GM20000 (cell line): ENCODE measurements at regions not wholly inside any gene's neighbourhood (a gene's known extent, or its start where the extent isn't known, plus 50 kb on each side); places are given as distances from the start of the nearest gene placed in this dataset.

ENCODE experiments used
- DNase-seq: peaks from one replicate; pipeline ENCODE4 v3.0.0; 2012; ENCODE audit warnings: low spot score
- TF ChIP-seq, protein P1 (sequence below): IDR thresholded peaks from 2 replicates; pipeline ENCODE4 v1.5.1; 2012; ENCODE audit warnings: mild to moderate bottlenecking, control low read depth; ENCODE audit errors: extremely low read depth, missing control alignments

DNA sequence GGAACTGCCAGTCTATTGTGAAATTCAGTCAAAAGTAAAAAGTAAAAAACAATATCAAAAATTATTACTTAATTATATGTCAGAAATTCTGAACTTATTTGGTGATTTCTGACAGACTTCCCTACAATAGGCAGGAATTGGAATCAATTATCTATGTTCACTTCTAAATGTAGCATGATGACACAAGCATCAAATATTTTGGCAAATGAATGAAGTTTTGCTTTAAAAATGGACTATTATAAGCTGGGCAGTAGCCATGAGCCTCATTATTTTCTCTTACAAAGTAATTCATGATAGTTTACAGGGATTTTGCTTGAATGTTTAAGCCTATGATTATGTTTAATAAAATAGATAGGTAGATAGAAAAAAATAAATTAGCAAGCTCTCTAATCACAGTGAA, 582.6 kb downstream of the SLITRK6 start:
- DNase-seq = no peak
- TF ChIP-seq, protein P1, sequence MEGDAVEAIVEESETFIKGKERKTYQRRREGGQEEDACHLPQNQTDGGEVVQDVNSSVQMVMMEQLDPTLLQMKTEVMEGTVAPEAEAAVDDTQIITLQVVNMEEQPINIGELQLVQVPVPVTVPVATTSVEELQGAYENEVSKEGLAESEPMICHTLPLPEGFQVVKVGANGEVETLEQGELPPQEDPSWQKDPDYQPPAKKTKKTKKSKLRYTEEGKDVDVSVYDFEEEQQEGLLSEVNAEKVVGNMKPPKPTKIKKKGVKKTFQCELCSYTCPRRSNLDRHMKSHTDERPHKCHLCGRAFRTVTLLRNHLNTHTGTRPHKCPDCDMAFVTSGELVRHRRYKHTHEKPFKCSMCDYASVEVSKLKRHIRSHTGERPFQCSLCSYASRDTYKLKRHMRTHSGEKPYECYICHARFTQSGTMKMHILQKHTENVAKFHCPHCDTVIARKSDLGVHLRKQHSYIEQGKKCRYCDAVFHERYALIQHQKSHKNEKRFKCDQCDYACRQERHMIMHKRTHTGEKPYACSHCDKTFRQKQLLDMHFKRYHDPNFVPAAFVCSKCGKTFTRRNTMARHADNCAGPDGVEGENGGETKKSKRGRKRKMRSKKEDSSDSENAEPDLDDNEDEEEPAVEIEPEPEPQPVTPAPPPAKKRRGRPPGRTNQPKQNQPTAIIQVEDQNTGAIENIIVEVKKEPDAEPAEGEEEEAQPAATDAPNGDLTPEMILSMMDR = no peak

DNA sequence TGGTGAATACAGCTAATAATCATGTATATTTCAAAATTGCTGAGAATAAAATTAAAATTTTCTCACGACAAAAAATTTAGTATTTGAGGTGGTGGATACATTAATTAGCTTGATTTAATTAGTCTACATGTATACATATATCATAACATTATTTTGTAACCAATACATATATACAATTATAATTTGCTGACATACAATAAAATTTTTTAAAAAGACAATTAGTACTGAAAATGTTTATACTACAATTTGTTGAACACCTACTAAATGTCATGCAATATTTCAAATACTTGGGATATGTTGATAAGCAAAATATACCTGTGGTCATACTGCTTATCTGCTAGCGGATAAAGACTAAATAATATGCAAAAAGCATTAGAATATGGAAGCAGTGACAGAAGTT, 586.5 kb downstream of the SLITRK6 start:
- no peak for DNase-seq
- TF ChIP-seq, protein P1 = no peak

DNA sequence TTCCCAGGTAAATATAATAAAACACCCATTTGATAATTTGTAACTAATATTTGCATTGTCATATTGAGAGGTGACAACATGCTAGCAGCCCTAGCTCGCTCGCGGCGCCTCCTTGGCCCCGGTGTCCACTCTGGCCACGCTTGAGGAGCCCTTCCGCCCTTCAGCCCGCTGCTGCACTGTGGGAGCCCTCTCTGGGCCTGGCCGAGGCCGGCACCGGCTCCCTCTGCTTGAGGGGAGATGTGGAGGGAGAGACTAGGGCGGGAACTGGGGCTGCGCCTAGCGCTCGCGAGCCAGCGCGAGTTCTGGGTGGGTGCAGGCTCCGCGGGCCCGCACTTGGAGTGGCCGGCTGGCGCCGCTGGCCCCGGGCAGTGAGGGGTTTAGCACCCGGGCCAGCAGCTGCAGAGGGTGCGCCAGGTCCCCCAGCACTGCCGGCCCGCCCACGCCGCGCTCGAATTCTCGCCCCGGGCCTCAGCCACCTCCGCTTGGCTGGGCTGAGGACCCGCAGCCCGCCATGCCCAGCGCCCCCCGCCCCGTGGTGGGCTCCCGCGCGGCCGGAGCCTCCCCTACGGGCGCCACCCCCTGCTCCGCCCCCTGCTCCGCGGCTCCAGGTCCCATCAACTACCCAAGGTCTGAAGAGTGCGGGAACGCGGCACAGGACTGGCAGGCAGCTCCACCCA, 594.4 kb downstream of the SLITRK6 start:
- TF ChIP-seq, protein P1 = no peak
- no peak for DNase-seq

DNA sequence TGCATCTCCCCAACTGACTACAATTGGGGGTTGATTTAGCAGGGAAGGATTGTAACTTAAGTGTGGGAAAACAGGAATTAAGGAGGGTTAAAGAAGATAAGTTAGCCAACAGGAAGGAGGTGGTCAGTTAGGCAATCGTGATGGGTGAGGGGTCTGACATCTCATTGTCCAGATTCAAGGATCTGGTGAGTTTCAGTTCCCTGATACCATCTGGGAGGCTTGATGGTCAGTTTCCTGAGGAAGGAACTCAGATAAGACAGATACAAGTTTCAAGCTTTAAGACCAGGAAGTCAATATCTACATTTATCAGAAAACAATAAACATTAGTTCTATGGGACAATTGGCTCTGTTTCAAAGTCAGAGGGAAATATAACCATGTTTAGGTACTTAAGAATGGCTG, 601.8 kb downstream of the SLITRK6 start:
- TF ChIP-seq, protein P1 = no peak
- no peak for DNase-seq

DNA sequence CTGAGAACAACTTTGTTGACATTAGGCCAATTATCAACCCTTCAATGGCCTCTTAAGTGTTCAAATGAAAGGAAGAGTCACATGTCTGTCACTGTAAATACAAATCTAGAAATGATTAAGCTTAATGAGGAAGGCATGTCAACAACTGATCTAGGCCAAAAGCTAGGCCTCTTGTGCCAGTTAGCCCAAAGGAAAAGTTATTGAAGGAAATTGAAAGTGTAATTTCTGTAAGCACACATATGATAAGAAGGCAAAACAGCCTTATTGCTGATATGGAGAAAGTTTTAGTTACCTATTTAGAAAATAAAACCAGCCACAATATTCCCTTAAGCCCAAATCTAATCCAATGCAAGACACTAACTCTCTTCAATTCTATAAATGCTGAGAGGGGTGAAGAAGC, 604.7 kb downstream of the SLITRK6 start:
- DNase-seq = no peak
- TF ChIP-seq, protein P1 = no peak

DNA sequence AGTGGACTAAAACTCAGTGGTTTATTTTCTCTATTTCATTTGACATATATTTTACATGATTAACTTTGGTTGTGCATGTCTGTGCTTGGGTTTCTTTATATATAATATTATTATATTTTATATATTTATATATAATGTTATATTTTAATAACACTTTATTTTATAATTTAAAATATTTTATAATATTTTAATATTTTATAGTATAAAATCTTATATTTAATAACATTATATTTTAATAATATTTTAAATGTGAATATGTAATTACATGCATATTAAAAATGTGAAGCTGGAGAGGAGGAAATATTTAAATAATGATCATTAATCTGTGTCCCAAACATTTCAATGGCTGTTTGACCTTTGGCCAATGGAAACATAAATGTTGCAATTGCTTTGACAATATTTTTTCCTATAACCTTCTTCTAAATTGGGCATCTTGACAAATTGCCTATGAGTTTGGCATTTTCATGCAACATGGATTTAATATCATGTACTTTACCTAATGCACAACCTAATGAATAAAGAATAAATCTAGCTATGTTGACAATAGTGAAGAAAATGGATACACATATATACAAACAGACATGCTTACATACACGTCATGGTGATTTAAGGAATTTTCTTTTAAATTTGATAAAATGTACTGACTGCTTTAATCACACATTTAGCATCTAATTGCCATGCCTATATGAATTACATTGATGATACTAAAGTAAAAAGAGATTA, 607.1 kb downstream of the SLITRK6 start:
- DNase-seq = no peak
- TF ChIP-seq, protein P1 = no peak

DNA sequence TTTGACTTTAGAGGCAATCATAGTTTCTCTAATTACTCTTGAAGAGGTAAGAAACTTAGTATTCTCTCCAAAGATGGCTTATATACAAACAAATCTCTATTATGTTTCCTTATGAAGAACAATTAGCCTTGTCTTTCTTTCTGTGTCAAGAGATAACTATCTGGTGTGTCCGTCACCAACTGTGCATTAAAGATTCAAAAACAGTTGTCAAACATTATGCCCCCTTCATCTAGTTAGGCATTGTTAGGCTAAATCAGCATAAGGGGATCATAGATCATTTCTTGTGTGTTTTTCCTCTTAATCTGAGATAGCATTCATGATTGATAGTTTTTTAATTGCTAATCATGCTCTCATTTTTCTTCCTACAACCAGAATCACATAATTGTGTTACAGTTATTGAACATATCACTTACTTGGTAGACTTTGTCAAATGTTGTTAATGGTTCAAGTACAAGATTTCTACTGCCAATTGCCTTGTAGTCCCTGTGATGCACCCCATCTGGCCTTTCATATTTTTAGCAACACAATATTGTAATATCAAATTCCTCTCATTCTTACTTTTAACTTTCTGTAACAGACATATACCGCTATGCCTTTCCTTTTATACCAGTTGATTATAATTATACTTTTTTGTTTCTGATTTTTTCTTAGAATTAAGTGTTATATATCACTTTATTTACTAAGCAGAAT, 612.7 kb downstream of the SLITRK6 start:
- DNase-seq = no peak
- TF ChIP-seq, protein P1 = no peak
